WERI-Rb-1 (cell line): ENCODE measurements at regions not wholly inside any gene's neighbourhood (a gene's known extent, or its start where the extent isn't known, plus 50 kb on each side); places are given as distances from the start of the nearest gene placed in this dataset.

ENCODE experiments used
- DNase-seq: peaks from one replicate; pipeline ENCODE4 v3.0.0-alpha.2; 2020
- H3K27ac ChIP-seq: fragments of 250-450 bp; sonication (Bioruptor Pico); 2 replicates; pipeline ENCODE4 v1.5.1; 2020; ENCODE audit warnings: mild to moderate bottlenecking, moderate library complexity
- H3K27me3 ChIP-seq: fragments of 250-450 bp; sonication (Bioruptor Pico); 2 replicates; pipeline ENCODE4 v1.5.1; 2021; ENCODE audit warnings: mild to moderate bottlenecking, low read depth, moderate library complexity; ENCODE audit not compliant: insufficient read depth, severe bottlenecking
- H3K36me3 ChIP-seq: fragments of 250-450 bp; sonication (Bioruptor Pico); 2 replicates; pipeline ENCODE4 v1.5.1; 2020; ENCODE audit warnings: mild to moderate bottlenecking, moderate library complexity
- H3K4me3 ChIP-seq: 2 replicates; pipeline ENCODE4 v1.5.1; 2011; ENCODE audit warnings: low read depth, mild to moderate bottlenecking, control low read depth, low read length
- H3K9me3 ChIP-seq: fragments of 250-450 bp; sonication (Bioruptor Pico); 2 replicates; pipeline ENCODE4 v1.5.1; 2021; ENCODE audit warnings: mild to moderate bottlenecking, moderate library complexity; ENCODE audit not compliant: severe bottlenecking
- CTCF ChIP-seq: IDR thresholded peaks from 2 replicates; pipeline ENCODE4 v1.5.1; 2011; ENCODE audit warnings: low read depth, mild to moderate bottlenecking, control low read depth, inconsistent platforms, low read length

GRCh38 chr21:41066086-41066938 is 101.6 kb upstream of the BACE2 start:
- no peaks in the 10 kb centered on the region for H3K36me3 ChIP-seq
- H3K27ac ChIP-seq = no peak overlapping the region
- peaks cover 6% of the 10 kb centered on the region for H3K27me3 ChIP-seq
- H3K4me3 ChIP-seq = no peak overlapping the region
- no peaks in the 10 kb centered on the region for H3K9me3 ChIP-seq
- 0 out of 2 replicates have a peak, but pooled peaks have one; percentile 18 for TF ChIP-seq CTCF
- peak; percentile 59 for DNase-seq

GRCh38 chr21:41067709-41068108 is 100.3 kb upstream of the BACE2 start:
- DNase-seq = no peak
- peaks cover 6% of the 10 kb centered on the region for H3K27me3 ChIP-seq
- no peak for TF ChIP-seq CTCF

GRCh38 chr21:41068496-41068895 is 99.5 kb upstream of the BACE2 start:
- DNase-seq = no peak
- no peak for TF ChIP-seq CTCF
- peak overlapping the region; percentile 32 for H3K4me3 ChIP-seq

More at GRCh38 chr21:41067709-41068108, 100.3 kb upstream of the BACE2 start:
- no peaks in the 10 kb centered on the region for H3K9me3 ChIP-seq
- no peak overlapping the region for H3K27ac ChIP-seq
- H3K36me3 ChIP-seq = no peaks in the 10 kb centered on the region
- no peak overlapping the region for H3K4me3 ChIP-seq

GRCh38 chr21:41068967-41069642 is 98.9 kb upstream of the BACE2 start:
- Histone ChIP-seq H3K9me3 (no peaks in the 10 kb centered on the region), H3K36me3 (no peaks in the 10 kb centered on the region), H3K27ac (no peak overlapping the region), H3K4me3 (peak overlapping the region; percentile 32), H3K27me3 (peaks cover 6% of the 10 kb centered on the region)
- peak; percentile 99 for TF ChIP-seq CTCF
- DNase-seq = peak; percentile 93

More at GRCh38 chr21:41068496-41068895, 99.5 kb upstream of the BACE2 start:
- Histone ChIP-seq H3K36me3 (no peaks in the 10 kb centered on the region), H3K27me3 (peaks cover 6% of the 10 kb centered on the region), H3K9me3 (no peaks in the 10 kb centered on the region), H3K27ac (no peak overlapping the region)

GRCh38 chr21:41070284-41070683 is 97.7 kb upstream of the BACE2 start:
- Histone ChIP-seq H3K9me3 (no peaks in the 10 kb centered on the region), H3K4me3 (no peak overlapping the region), H3K27ac (no peak overlapping the region), H3K36me3 (no peaks in the 10 kb centered on the region), H3K27me3 (peaks cover 6% of the 10 kb centered on the region)
- no peak for TF ChIP-seq CTCF
- no peak for DNase-seq
